GM12891 (cell line): ENCODE measurements at regions not wholly inside any gene's neighbourhood (a gene's known extent, or its start where the extent isn't known, plus 50 kb on each side); places are given as distances from the start of the nearest gene placed in this dataset.

ENCODE experiments used
- POLR2A ChIP-seq: IDR thresholded peaks from 2 replicates; pipeline ENCODE4 v1.6.1; 2011; ENCODE audit warnings: low read depth, low read length, control low read depth
- POLR2AphosphoS5 ChIP-seq: IDR thresholded peaks from 2 replicates; pipeline ENCODE4 v1.6.1; 2011; ENCODE audit warnings: low read depth, low read length, control low read depth

DNA sequence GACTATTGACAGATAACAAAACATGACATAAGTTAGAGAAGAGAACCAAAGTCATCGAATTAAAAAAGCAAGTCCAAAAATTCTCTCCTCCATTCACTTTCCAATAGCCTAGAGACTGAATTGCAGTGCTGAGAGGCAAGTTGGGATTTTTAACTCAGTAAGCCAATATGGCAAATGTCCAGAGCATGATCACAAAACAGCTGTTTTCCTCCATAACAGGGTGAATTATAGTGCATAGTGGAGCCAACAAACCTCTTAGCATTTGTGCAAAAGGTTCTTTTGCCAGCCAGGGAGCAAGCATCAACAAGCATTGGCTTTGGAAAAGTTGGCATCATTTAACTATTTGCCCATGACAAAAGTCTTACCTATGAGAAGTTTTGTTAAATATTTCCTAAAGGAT is 458.8 kb upstream of the NOVA1 start:
- TF ChIP-seq POLR2A (no peak), POLR2AphosphoS5 (no peak)
